KMS-11 (cell line): ENCODE measurements at regions not wholly inside any gene's neighbourhood (a gene's known extent, or its start where the extent isn't known, plus 50 kb on each side); places are given as distances from the start of the nearest gene placed in this dataset.

Experiments used
- H2AFZ ChIP-seq: fragments of 200-600 bp; sonication (generic); 2 replicates; pipeline ENCODE4 v1.6.1; 2016; ENCODE audit warnings: antibody characterized with exemption, mixed run types, low read depth
- H3K27ac ChIP-seq: fragments of 200-600 bp; sonication (generic); 2 replicates; pipeline ENCODE4 v1.6.1; 2016; ENCODE audit warnings: mild to moderate bottlenecking, mixed run types
- H3K27me3 ChIP-seq: fragments of 200-600 bp; sonication (generic); 2 replicates; pipeline ENCODE4 v1.6.1; 2017; ENCODE audit warnings: mild to moderate bottlenecking, low read depth, mixed run types, moderate library complexity; ENCODE audit not compliant: insufficient read depth
- H3K36me3 ChIP-seq: fragments of 200-600 bp; sonication (generic); 2 replicates; pipeline ENCODE4 v1.6.1; 2017; ENCODE audit warnings: mild to moderate bottlenecking, mixed run types; ENCODE audit not compliant: insufficient read depth
- H3K4me1 ChIP-seq: fragments of 200-600 bp; sonication (generic); 2 replicates; pipeline ENCODE4 v1.6.1; 2016; ENCODE audit warnings: mild to moderate bottlenecking, low read depth, mixed run types; ENCODE audit not compliant: poor library complexity, severe bottlenecking
- H3K4me2 ChIP-seq: fragments of 200-600 bp; sonication (generic); 2 replicates; pipeline ENCODE4 v1.7.0; 2016; ENCODE audit warnings: mild to moderate bottlenecking, mixed run types
- H3K4me3 ChIP-seq: fragments of 200-600 bp; sonication (generic); IDR thresholded peaks from 2 replicates; pipeline ENCODE4 v1.6.1; 2017; ENCODE audit warnings: low read depth, low read length, mixed read lengths; ENCODE audit not compliant: insufficient read depth
- H3K79me2 ChIP-seq: fragments of 200-600 bp; sonication (generic); 2 replicates; pipeline ENCODE4 v1.6.1; 2016; ENCODE audit warnings: low read depth, mixed run types; ENCODE audit not compliant: insufficient read depth
- H3K9ac ChIP-seq: fragments of 200-600 bp; sonication (generic); 2 replicates; pipeline ENCODE4 v1.6.1; 2016; ENCODE audit warnings: mild to moderate bottlenecking, mixed run types
- H4K20me1 ChIP-seq: fragments of 200-600 bp; sonication (generic); 2 replicates; pipeline ENCODE4 v1.6.1; 2016; ENCODE audit warnings: mild to moderate bottlenecking, mixed run types; ENCODE audit not compliant: insufficient read depth
- CTCF ChIP-seq: fragments of 200-600 bp; sonication (generic); conservative IDR thresholded peaks from 2 replicates; pipeline ENCODE4 v1.6.1; 2017; ENCODE audit warnings: low read depth, mild to moderate bottlenecking, antibody characterized with exemption, low read length, moderate library complexity, mixed read lengths

GRCh38 chr3:30077746-30078145, 528.7 kb upstream of the TGFBR2 start:
- Histone ChIP-seq H3K4me1 (no peaks in the 10 kb centered on the region), H3K4me2 (no peak overlapping the region), H3K27me3 (no peaks in the 10 kb centered on the region), H3K27ac (no peak overlapping the region), H3K36me3 (no peaks in the 10 kb centered on the region), H3K4me3 (no peak overlapping the region), H4K20me1 (no peaks in the 10 kb centered on the region), H3K9ac (no peak overlapping the region), H3K79me2 (no peaks in the 10 kb centered on the region), H2AFZ (no peak overlapping the region)
- no peak for TF ChIP-seq CTCF

GRCh38 chr3:30078736-30079135, 527.7 kb upstream of the TGFBR2 start:
- Histone ChIP-seq H3K27ac (no peak overlapping the region), H3K79me2 (no peaks in the 10 kb centered on the region), H4K20me1 (no peaks in the 10 kb centered on the region), H3K9ac (no peak overlapping the region), H3K36me3 (no peaks in the 10 kb centered on the region), H3K27me3 (no peaks in the 10 kb centered on the region), H3K4me3 (no peak overlapping the region), H3K4me2 (no peak overlapping the region), H3K4me1 (no peaks in the 10 kb centered on the region), H2AFZ (no peak overlapping the region)
- no peak for TF ChIP-seq CTCF

DNA sequence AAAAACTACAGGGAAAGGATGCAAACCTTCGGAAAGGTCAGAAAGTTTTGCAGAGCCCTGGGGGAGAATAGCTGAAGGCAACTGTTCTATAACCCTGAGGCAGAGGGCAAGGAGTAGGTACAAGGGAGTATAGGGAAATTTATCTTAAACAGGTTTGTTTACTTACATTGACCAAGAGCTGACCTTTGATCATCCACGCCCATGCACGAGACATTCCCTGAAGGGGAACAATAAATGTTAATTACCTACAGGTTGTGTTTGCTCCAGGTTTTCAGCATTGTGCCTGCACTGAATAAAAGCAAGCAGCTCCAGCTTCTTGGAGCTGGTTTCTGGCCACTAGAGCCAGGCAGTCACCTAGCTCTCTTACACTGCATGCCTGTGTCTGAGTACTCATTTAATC, 524.5 kb upstream of the TGFBR2 start:
- no peaks in the 10 kb centered on the region for H3K27me3 ChIP-seq
- no peak overlapping the region for H3K4me2 ChIP-seq
- H3K79me2 ChIP-seq = no peaks in the 10 kb centered on the region
- H3K4me3 ChIP-seq = no peak overlapping the region
- no peak overlapping the region for H2AFZ ChIP-seq
- H3K9ac ChIP-seq = no peak overlapping the region
- no peaks in the 10 kb centered on the region for H4K20me1 ChIP-seq
- H3K27ac ChIP-seq = no peak overlapping the region
- no peaks in the 10 kb centered on the region for H3K4me1 ChIP-seq
- no peaks in the 10 kb centered on the region for H3K36me3 ChIP-seq
- TF ChIP-seq CTCF = no peak

DNA sequence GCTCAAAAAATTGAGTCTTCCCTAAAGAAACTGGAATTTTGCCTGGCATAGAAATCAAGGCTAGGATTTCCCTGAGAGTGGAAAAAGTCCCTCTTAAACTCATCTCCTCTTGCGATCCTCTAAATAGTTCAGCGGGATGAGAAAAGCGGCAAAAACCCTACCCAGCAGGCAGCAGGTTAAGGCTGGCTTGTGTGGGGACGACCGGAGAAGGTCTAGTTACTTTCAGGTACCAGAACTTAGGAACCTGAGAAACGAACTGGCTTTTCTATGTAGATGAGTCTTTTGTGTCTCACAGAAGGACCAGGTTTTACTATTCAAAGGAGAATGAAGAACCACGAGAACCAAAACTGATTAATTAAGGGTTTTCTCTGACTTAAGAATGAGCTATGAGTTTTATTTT, 523.7 kb upstream of the TGFBR2 start:
- Histone ChIP-seq H3K27ac (no peak overlapping the region), H3K4me3 (no peak overlapping the region), H2AFZ (no peak overlapping the region), H3K4me1 (no peaks in the 10 kb centered on the region), H3K36me3 (no peaks in the 10 kb centered on the region), H3K9ac (no peak overlapping the region), H4K20me1 (no peaks in the 10 kb centered on the region), H3K79me2 (no peaks in the 10 kb centered on the region), H3K4me2 (no peak overlapping the region), H3K27me3 (no peaks in the 10 kb centered on the region)
- no peak for TF ChIP-seq CTCF

DNA sequence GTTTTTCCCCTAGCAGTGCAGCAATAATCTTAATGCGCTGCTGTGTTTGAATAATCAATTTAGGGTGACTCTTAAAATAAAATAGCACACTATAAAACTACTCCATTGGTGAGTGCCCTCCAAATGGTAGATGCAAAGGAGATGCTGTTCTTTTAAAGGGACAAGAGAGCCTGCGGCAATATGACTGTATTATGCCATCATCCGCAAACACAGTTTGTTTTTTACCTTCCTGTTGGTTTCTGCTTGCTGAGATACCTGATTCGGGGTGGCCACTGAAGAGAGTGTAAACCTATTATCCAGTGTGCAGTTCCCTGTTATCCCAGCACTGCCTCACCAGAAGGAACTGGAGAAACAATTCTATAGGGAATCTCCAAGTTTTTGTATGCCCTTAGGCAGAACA, 523.1 kb upstream of the TGFBR2 start:
- H3K36me3 ChIP-seq = no peaks in the 10 kb centered on the region
- H3K27ac ChIP-seq = no peak overlapping the region
- no peak for TF ChIP-seq CTCF
- H3K9ac ChIP-seq = no peak overlapping the region
- H3K4me3 ChIP-seq = no peak overlapping the region
- no peaks in the 10 kb centered on the region for H4K20me1 ChIP-seq
- no peaks in the 10 kb centered on the region for H3K4me1 ChIP-seq
- no peaks in the 10 kb centered on the region for H3K79me2 ChIP-seq
- H3K27me3 ChIP-seq = no peaks in the 10 kb centered on the region
- no peak overlapping the region for H2AFZ ChIP-seq
- H3K4me2 ChIP-seq = no peak overlapping the region
